Activated T-helper 1 cell treated with anti-CD3 and anti-CD28 coated beads, Interleukin-12 subunit alpha, Interleukin-12 subunit beta, Interleukin-2, Interleukin-4 antibody, amounts not matched to agents 30 ng/mL and 10 ng/mL and 1 ng/mL, durations not matched to agents 14 hours and 24 hours and 36 hours (primary cell): ENCODE measurements at regions not wholly inside any gene's neighbourhood (a gene's known extent, or its start where the extent isn't known, plus 50 kb on each side); places are given as distances from the start of the nearest gene placed in this dataset.
"Not testable (repeated sequence)": the region's sequence is repeated elsewhere in the genome, so short reads cannot be mapped to it uniquely, and the experiment has no call there.

Experiments
- DNase-seq: peaks from one replicate; pipeline ENCODE4 v3.0.0; 2021; ENCODE audit warnings: low spot score
- H3K27ac Mint-ChIP-seq: one replicate; pipeline ENCODE4 v1.8.0; 2021; ENCODE audit warnings: mild to moderate bottlenecking, mixed read lengths
- H3K27me3 Mint-ChIP-seq: one replicate; pipeline ENCODE4 v1.8.0; 2022; ENCODE audit warnings: mild to moderate bottlenecking, moderate library complexity, mixed read lengths; ENCODE audit not compliant: insufficient read depth
- H3K36me3 Mint-ChIP-seq: one replicate; pipeline ENCODE4 v1.8.0; 2021; ENCODE audit warnings: low read depth, mixed read lengths
- H3K4me1 Mint-ChIP-seq: one replicate; pipeline ENCODE4 v1.8.0; 2021; ENCODE audit warnings: low read depth, mixed read lengths
- H3K4me3 Mint-ChIP-seq: one replicate; pipeline ENCODE4 v1.8.0; 2021; ENCODE audit warnings: mild to moderate bottlenecking, moderate library complexity, mixed read lengths
- H3K9me3 Mint-ChIP-seq: one replicate; pipeline ENCODE4 v1.8.0; 2021; ENCODE audit warnings: mixed read lengths
- intact Hi-C: fragments of 100-400 bp; cut with micrococcal nuclease; formaldehyde crosslinking; loops from one replicate; pipeline ENCODE4 v1.15.1; 2024

- H3K27me3 Mint-ChIP-seq: no peaks in the 10 kb centered on the region
- no peak overlapping the region for H3K27ac Mint-ChIP-seq
- H3K4me1 Mint-ChIP-seq: no peaks in the 10 kb centered on the region
- H3K9me3 Mint-ChIP-seq: no peaks in the 10 kb centered on the region
- no peaks in the 10 kb centered on the region for H3K36me3 Mint-ChIP-seq
- intact Hi-C loops: no loop called here
- H3K4me3 Mint-ChIP-seq: no peak overlapping the region
- no peak for DNase-seq
Observed at GRCh38 chr2:194079989-194080388, 1577.0 kb upstream of the SLC39A10 start.

GRCh38 chr2:194077366-194077765, 1579.7 kb upstream of the SLC39A10 start:
- no peaks in the 10 kb centered on the region for H3K9me3 Mint-ChIP-seq
- intact Hi-C loops: no loop called here
- H3K27me3 Mint-ChIP-seq: peaks cover 3% of the 10 kb centered on the region
- no peaks in the 10 kb centered on the region for H3K36me3 Mint-ChIP-seq
- no peak for DNase-seq
- no peaks in the 10 kb centered on the region for H3K4me1 Mint-ChIP-seq
- no peak overlapping the region for H3K27ac Mint-ChIP-seq
- no peak overlapping the region for H3K4me3 Mint-ChIP-seq

GRCh38 chr2:194062401-194062800, 1594.6 kb upstream of the SLC39A10 start:
- H3K27me3 Mint-ChIP-seq: no peaks in the 10 kb centered on the region
- H3K36me3 Mint-ChIP-seq: no peaks in the 10 kb centered on the region
- no peak for DNase-seq
- intact Hi-C loops: no loop called here
- H3K4me3 Mint-ChIP-seq: no peak overlapping the region
- no peaks in the 10 kb centered on the region for H3K4me1 Mint-ChIP-seq
- H3K9me3 Mint-ChIP-seq: no peaks in the 10 kb centered on the region
- H3K27ac Mint-ChIP-seq: no peak overlapping the region

GRCh38 chr2:194060269-194060668, 1596.8 kb upstream of the SLC39A10 start:
- no peaks in the 10 kb centered on the region for H3K27me3 Mint-ChIP-seq
- no peak overlapping the region for H3K4me3 Mint-ChIP-seq
- H3K9me3 Mint-ChIP-seq: no peaks in the 10 kb centered on the region
- no peaks in the 10 kb centered on the region for H3K4me1 Mint-ChIP-seq
- no peak overlapping the region for H3K27ac Mint-ChIP-seq
- H3K36me3 Mint-ChIP-seq: no peaks in the 10 kb centered on the region
- intact Hi-C loops: no loop called here
- DNase-seq: no peak

DNA sequence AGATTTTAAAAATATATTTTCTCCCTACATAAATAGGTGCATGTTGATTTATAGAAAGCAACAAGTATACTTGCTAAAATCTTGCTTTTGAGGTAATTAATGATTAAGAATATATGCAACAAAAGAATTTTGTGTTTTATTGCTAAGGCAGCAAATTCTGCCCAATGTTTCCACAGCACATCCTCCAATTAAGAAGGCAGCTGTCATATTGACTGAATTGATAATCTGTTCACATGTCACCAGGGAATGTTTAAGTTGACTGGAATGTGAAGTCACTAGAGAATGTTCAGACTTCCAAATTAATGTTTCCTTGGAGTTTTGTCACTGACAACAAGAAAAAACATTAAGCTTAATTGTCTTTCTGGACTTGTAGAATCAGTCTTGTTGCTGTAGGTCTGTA, 1602.7 kb upstream of the SLC39A10 start:
- no peaks in the 10 kb centered on the region for H3K36me3 Mint-ChIP-seq
- H3K27me3 Mint-ChIP-seq: no peaks in the 10 kb centered on the region
- no peaks in the 10 kb centered on the region for H3K4me1 Mint-ChIP-seq
- no peak for DNase-seq
- peaks cover 3% of the 10 kb centered on the region for H3K9me3 Mint-ChIP-seq
- intact Hi-C loops: no loop called here
- H3K27ac Mint-ChIP-seq: no peak overlapping the region
- no peak overlapping the region for H3K4me3 Mint-ChIP-seq

DNA sequence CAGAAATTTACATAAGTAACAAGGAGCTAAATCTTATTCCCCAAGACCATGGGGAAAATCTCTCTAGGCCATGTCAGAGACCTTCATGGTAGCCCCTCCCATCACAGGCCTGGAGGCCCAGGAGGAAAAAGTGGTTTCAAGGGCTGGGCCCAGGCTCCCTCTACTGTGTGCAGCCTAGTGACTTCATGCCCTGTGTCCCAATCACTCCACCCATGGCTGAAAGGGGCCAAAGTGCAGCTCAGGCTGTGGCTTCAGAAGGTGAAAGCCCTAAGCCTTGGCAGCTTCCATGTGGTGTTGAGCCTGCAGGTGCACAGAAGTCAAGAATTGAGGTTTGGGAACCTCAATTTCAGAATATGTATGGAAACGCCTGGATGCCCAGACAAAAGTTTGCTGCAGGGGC, 1612.7 kb upstream of the SLC39A10 start:
- DNase-seq: no peak
- Mint-ChIP-seq H3K36me3 (no peaks in the 10 kb centered on the region), H3K9me3 (no peaks in the 10 kb centered on the region), H3K4me3 (no peak overlapping the region), H3K27ac (no peak overlapping the region), H3K27me3 (no peaks in the 10 kb centered on the region), H3K4me1 (no peaks in the 10 kb centered on the region)
- intact Hi-C loops: no loop called here

DNA sequence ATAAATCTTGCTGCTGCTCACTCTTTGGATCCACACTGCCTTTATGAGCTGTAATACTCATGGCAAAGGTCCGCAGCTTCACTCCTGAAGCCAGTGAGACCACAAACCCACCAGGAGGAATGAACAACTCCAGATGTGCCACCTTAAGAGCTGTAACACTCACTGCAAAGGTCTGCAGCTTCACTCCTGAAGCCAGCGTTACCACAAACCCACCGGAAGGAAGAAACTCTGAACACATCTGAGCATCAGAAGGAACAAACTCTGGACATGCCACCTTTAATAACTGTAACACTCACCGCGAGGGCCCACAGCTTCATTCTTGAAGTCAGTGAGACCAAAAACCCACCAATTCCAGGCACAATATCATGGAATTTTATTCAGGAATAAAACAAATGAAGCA, 1635.9 kb upstream of the SLC39A10 start:
- not testable (repeated sequence) for H3K9me3 Mint-ChIP-seq

GRCh38 chr2:194020155-194020554, 1636.9 kb upstream of the SLC39A10 start:
- no peak for DNase-seq
- intact Hi-C loops: no loop called here
- no peaks in the 10 kb centered on the region for H3K36me3 Mint-ChIP-seq

More for the DNA sequence above, 1635.9 kb upstream of the SLC39A10 start:
- H3K36me3 Mint-ChIP-seq, intact Hi-C loops, H3K4me3 Mint-ChIP-seq, DNase-seq, H3K4me1 Mint-ChIP-seq, H3K27me3 Mint-ChIP-seq, H3K27ac Mint-ChIP-seq: not testable (repeated sequence)

DNA sequence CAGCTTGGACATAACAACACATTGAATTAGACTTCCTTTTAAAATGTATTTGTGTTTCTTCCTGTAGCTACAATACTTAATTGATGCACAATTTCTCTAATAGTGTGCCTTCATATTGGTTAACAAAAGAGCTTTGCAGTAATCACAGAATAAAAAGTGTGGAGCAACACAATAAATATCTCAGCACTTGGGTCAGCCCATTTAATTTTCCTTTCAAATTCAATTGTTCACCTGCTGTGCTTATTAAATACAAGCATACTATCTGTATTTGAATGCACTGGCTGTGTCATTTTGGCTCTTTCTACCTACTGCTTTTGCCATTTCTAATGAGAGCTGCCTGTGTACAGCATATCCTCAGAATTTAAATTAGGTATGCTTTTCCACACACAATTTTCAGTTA, 1641.3 kb upstream of the SLC39A10 start:
- no peak for DNase-seq
- Mint-ChIP-seq H3K36me3 (no peaks in the 10 kb centered on the region), H3K4me3 (no peak overlapping the region), H3K4me1 (no peaks in the 10 kb centered on the region), H3K27me3 (no peaks in the 10 kb centered on the region), H3K9me3 (no peaks in the 10 kb centered on the region), H3K27ac (no peak overlapping the region)
- intact Hi-C loops: no loop called here

More at GRCh38 chr2:194020155-194020554, 1636.9 kb upstream of the SLC39A10 start:
- no peak overlapping the region for H3K27ac Mint-ChIP-seq
- H3K4me1 Mint-ChIP-seq: no peaks in the 10 kb centered on the region
- no peaks in the 10 kb centered on the region for H3K27me3 Mint-ChIP-seq
- no peak overlapping the region for H3K4me3 Mint-ChIP-seq
- H3K9me3 Mint-ChIP-seq: no peaks in the 10 kb centered on the region

GRCh38 chr2:194014639-194015038, 1642.4 kb upstream of the SLC39A10 start:
- intact Hi-C loops: no loop called here
- no peak for DNase-seq
- Mint-ChIP-seq H3K27me3 (no peaks in the 10 kb centered on the region), H3K27ac (no peak overlapping the region), H3K36me3 (no peaks in the 10 kb centered on the region), H3K4me1 (no peaks in the 10 kb centered on the region), H3K4me3 (no peak overlapping the region), H3K9me3 (peaks cover 1% of the 10 kb centered on the region)

GRCh38 chr2:194004590-194005206, 1652.3 kb upstream of the SLC39A10 start:
- intact Hi-C loops: no loop called here
- no peak overlapping the region for H3K27ac Mint-ChIP-seq
- H3K36me3 Mint-ChIP-seq: no peaks in the 10 kb centered on the region
- no peak overlapping the region for H3K4me3 Mint-ChIP-seq
- H3K4me1 Mint-ChIP-seq: no peaks in the 10 kb centered on the region
- no peak for DNase-seq
- H3K27me3 Mint-ChIP-seq: no peaks in the 10 kb centered on the region
- peaks cover 3% of the 10 kb centered on the region for H3K9me3 Mint-ChIP-seq

DNA sequence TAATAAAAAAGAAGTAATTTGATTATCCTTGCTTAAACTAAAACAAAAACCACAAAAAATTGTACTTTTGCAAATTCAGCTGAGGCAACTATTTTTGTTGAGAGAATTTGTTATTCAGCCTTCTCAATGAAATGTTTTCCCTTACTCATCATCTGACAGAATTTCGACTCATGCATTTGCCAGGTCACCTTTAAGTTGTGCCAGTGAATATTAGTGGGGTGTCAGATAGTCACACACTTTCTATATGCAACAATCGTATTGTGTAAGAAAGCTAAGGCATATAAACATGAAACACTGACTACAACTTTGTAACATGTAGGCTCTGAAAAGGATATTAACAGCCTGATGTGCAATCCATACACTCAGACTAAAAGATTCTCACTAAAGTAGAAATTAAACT, 1653.1 kb upstream of the SLC39A10 start:
- no peaks in the 10 kb centered on the region for H3K36me3 Mint-ChIP-seq

GRCh38 chr2:194002699-194003368, 1654.2 kb upstream of the SLC39A10 start:
- Mint-ChIP-seq H3K27me3 (no peaks in the 10 kb centered on the region), H3K9me3 (no peaks in the 10 kb centered on the region), H3K4me1 (no peaks in the 10 kb centered on the region), H3K27ac (no peak overlapping the region), H3K4me3 (no peak overlapping the region), H3K36me3 (no peaks in the 10 kb centered on the region)
- intact Hi-C loops: no loop called here
- DNase-seq: no peak

More for the DNA sequence above, 1653.1 kb upstream of the SLC39A10 start:
- no peak for DNase-seq
- Mint-ChIP-seq H3K27ac (no peak overlapping the region), H3K4me3 (no peak overlapping the region), H3K4me1 (no peaks in the 10 kb centered on the region), H3K9me3 (no peaks in the 10 kb centered on the region), H3K27me3 (no peaks in the 10 kb centered on the region)
- intact Hi-C loops: no loop called here

DNA sequence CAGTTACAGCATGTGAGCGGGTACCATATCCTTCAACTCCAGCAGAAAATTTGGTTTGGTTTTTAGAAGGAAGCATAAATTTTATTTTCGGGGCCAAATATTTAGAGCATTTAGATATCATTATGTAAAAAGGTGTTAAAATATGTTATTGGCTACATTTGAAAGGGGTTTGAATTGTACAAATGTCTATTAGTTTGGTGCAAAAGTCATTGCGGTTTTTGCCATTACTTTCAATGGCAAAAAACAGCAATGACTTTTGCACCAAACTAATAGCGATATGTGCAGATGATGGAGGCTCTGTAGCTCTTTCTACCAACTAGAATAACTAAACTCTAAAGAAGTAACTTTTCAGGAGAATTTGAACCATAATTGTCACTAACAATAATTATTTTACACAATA, 1666.2 kb upstream of the SLC39A10 start:
- Mint-ChIP-seq H3K9me3 (no peaks in the 10 kb centered on the region), H3K27me3 (no peaks in the 10 kb centered on the region), H3K36me3 (no peaks in the 10 kb centered on the region), H3K27ac (no peak overlapping the region), H3K4me1 (no peaks in the 10 kb centered on the region), H3K4me3 (no peak overlapping the region)
- intact Hi-C loops: no loop called here
- DNase-seq: no peak
